ENCODE measurements at regions not wholly inside any gene's neighbourhood (a gene's known extent, or its start where the extent isn't known, plus 50 kb on each side); places are given as distances from the start of the nearest gene placed in this dataset.

GRCh38 chr18:27653247-27653646 lies 468.1 kb upstream of the CHST9 start:
- no peak for TF ChIP-seq SPI1 (IDR thresholded peaks at IDR 0.05; ENCODE audit: borderline replicate concordance, low read depth)
- TF ChIP-seq CTCF (IDR thresholded peaks at IDR 0.05; ENCODE audit: insufficient read depth, low read length): no peak
- TF ChIP-seq GABPA (IDR thresholded peaks at IDR 0.05; ENCODE audit: low read depth): no peak
- TF ChIP-seq POLR2AphosphoS5 (IDR thresholded peaks at IDR 0.05; ENCODE audit: low read depth): no peak
- H3K4me3 ChIP-seq (replicated peaks; ENCODE audit: insufficient read depth, low read length): no peak overlapping the region
- no peak overlapping the region for H3K27ac ChIP-seq (replicated peaks)
- no peak for DNase-seq (ENCODE audit: low read depth in 1 of 2, low spot score in 1 of 2)
- no peaks in the 10 kb centered on the region for H3K27me3 ChIP-seq (ENCODE audit: insufficient read depth, poor library complexity, severe bottlenecking)

- H3K27me3 ChIP-seq (ENCODE audit: insufficient read depth, poor library complexity, severe bottlenecking): no peaks in the 10 kb centered on the region
- no peak overlapping the region for H3K4me3 ChIP-seq (replicated peaks; ENCODE audit: insufficient read depth, low read length)
- no peak overlapping the region for H3K27ac ChIP-seq (replicated peaks)
- DNase-seq (ENCODE audit: low read depth in 1 of 2, low spot score in 1 of 2): no peak
- TF ChIP-seq REST (IDR thresholded peaks at IDR 0.05; ENCODE audit: insufficient replicate concordance, low read depth) (no peak), GABPA (IDR thresholded peaks at IDR 0.05; ENCODE audit: low read depth) (no peak), POLR2AphosphoS5 (IDR thresholded peaks at IDR 0.05; ENCODE audit: low read depth) (no peak), SPI1 (IDR thresholded peaks at IDR 0.05; ENCODE audit: borderline replicate concordance, low read depth) (no peak), CTCF (IDR thresholded peaks at IDR 0.05; ENCODE audit: insufficient read depth, low read length) (no peak)
Measured at GRCh38 chr18:27652480-27653121, 467.5 kb upstream of the CHST9 start.

- Histone ChIP-seq H3K27ac (replicated peaks) (no peak overlapping the region), H3K27me3 (ENCODE audit: insufficient read depth, poor library complexity, severe bottlenecking) (no peaks in the 10 kb centered on the region), H3K4me3 (replicated peaks; ENCODE audit: insufficient read depth, low read length) (no peak overlapping the region)
- TF ChIP-seq GABPA (IDR thresholded peaks at IDR 0.05; ENCODE audit: low read depth): no peak
- TF ChIP-seq POLR2AphosphoS5 (IDR thresholded peaks at IDR 0.05; ENCODE audit: low read depth): no peak
- no peak for TF ChIP-seq SPI1 (IDR thresholded peaks at IDR 0.05; ENCODE audit: borderline replicate concordance, low read depth)
- DNase-seq (ENCODE audit: low read depth in 1 of 2, low spot score in 1 of 2): no peak
Measured at GRCh38 chr18:27649621-27650020, 464.5 kb upstream of the CHST9 start.

- Histone ChIP-seq H3K27me3 (ENCODE audit: insufficient read depth, poor library complexity, severe bottlenecking) (no peaks in the 10 kb centered on the region), H3K4me3 (replicated peaks; ENCODE audit: insufficient read depth, low read length) (no peak overlapping the region), H3K27ac (replicated peaks) (no peak overlapping the region)
- TF ChIP-seq SPI1 (IDR thresholded peaks at IDR 0.05; ENCODE audit: borderline replicate concordance, low read depth) (no peak), REST (IDR thresholded peaks at IDR 0.05; ENCODE audit: insufficient replicate concordance, low read depth) (no peak), GABPA (IDR thresholded peaks at IDR 0.05; ENCODE audit: low read depth) (no peak), POLR2AphosphoS5 (IDR thresholded peaks at IDR 0.05; ENCODE audit: low read depth) (no peak), CTCF (IDR thresholded peaks at IDR 0.05; ENCODE audit: insufficient read depth, low read length) (no peak)
- no peak for DNase-seq (ENCODE audit: low read depth in 1 of 2, low spot score in 1 of 2)
Measured at GRCh38 chr18:27645929-27646328, 460.8 kb upstream of the CHST9 start.

Measured in HL-60 (cell line).